Activated CD4-positive, alpha-beta T cell treated with anti-CD3 and anti-CD28 coated beads, Interleukin-10, Interleukin-2, amounts not matched to agents 100 ng/mL and 50 ng/mL, durations not matched to agents 16 hours and 8 hours (primary cell): ENCODE measurements at regions not wholly inside any gene's neighbourhood (a gene's known extent, or its start where the extent isn't known, plus 50 kb on each side); places are given as distances from the start of the nearest gene placed in this dataset.
A peak's percentile ranks its signal among the peaks of the same experiment; 100 is the strongest.
"Not testable (repeated sequence)": the region's sequence is repeated elsewhere in the genome, so short reads cannot be mapped to it uniquely, and the experiment has no call there.

Experiments
- DNase-seq: peaks from one replicate; pipeline ENCODE4 v3.0.0-alpha.2; 2020

GRCh38 chrX:95218976-95219375 lies 1465.7 kb upstream of the DIAPH2 start:
- DNase-seq, result no peak

- DNase-seq, result no peak
These were observed 1436.3 kb upstream of the DIAPH2 start for GRCh38 chrX:95248386-95248785.

- no peak for DNase-seq
These were observed 1394.2 kb upstream of the DIAPH2 start for GRCh38 chrX:95290455-95290854.

- no peak for DNase-seq
These were observed 1393.1 kb upstream of the DIAPH2 start for GRCh38 chrX:95291561-95291960.

GRCh38 chrX:95318882-95319281 lies 1365.8 kb upstream of the DIAPH2 start:
- peak; percentile 16 for DNase-seq

GRCh38 chrX:95325185-95325584 lies 1359.5 kb upstream of the DIAPH2 start:
- DNase-seq, result no peak

- DNase-seq, result no peak
These were observed 1354.3 kb upstream of the DIAPH2 start for GRCh38 chrX:95330292-95330691.

GRCh38 chrX:95332530-95332929 lies 1352.1 kb upstream of the DIAPH2 start:
- DNase-seq, result no peak

- no peak for DNase-seq
These were observed 1337.8 kb upstream of the DIAPH2 start for GRCh38 chrX:95346856-95347255.

- no peak for DNase-seq
These were observed 1333.7 kb upstream of the DIAPH2 start for GRCh38 chrX:95350774-95351488.

GRCh38 chrX:95367286-95367685 lies 1317.4 kb upstream of the DIAPH2 start:
- DNase-seq, result no peak

- no peak for DNase-seq
These were observed 1301.8 kb upstream of the DIAPH2 start for GRCh38 chrX:95382799-95383198.

GRCh38 chrX:95383778-95384177 lies 1300.9 kb upstream of the DIAPH2 start:
- DNase-seq, result no peak

GRCh38 chrX:95427389-95427788 lies 1257.3 kb upstream of the DIAPH2 start:
- no peak for DNase-seq

- DNase-seq, result no peak
These were observed 1249.4 kb upstream of the DIAPH2 start for GRCh38 chrX:95435198-95435597.

GRCh38 chrX:95441836-95442235 lies 1242.8 kb upstream of the DIAPH2 start:
- DNase-seq, result no peak

GRCh38 chrX:95484781-95485180 lies 1199.9 kb upstream of the DIAPH2 start:
- DNase-seq, result no peak

- no peak for DNase-seq
These were observed 1178.9 kb upstream of the DIAPH2 start for GRCh38 chrX:95505721-95506120.

GRCh38 chrX:95509474-95509873 lies 1175.2 kb upstream of the DIAPH2 start:
- DNase-seq, result no peak

- DNase-seq, result not testable (repeated sequence)
These were observed 1160.6 kb upstream of the DIAPH2 start for GRCh38 chrX:95524018-95524417.

- no peak for DNase-seq
These were observed 1148.5 kb upstream of the DIAPH2 start for GRCh38 chrX:95536111-95536510.

GRCh38 chrX:95536661-95537060 lies 1148.0 kb upstream of the DIAPH2 start:
- DNase-seq, result no peak

GRCh38 chrX:95539041-95539440 lies 1145.6 kb upstream of the DIAPH2 start:
- no peak for DNase-seq

GRCh38 chrX:95549552-95549951 lies 1135.1 kb upstream of the DIAPH2 start:
- DNase-seq, result not testable (repeated sequence)

- DNase-seq, result no peak
These were observed 1099.3 kb upstream of the DIAPH2 start for GRCh38 chrX:95585321-95585720.
